GM12878 (cell line): ENCODE measurements at regions not wholly inside any gene's neighbourhood (a gene's known extent, or its start where the extent isn't known, plus 50 kb on each side); places are given as distances from the start of the nearest gene placed in this dataset.

ENCODE experiments used
- BMI1 ChIP-seq: fragments of 450-650 bp; IDR thresholded peaks from 2 replicates; pipeline ENCODE4 v1.6.1; 2016; ENCODE audit warnings: mild to moderate bottlenecking, moderate library complexity, borderline replicate concordance
- IKZF1 ChIP-seq: fragments of 450-650 bp; conservative IDR thresholded peaks from 2 replicates; pipeline ENCODE4 v1.6.1; 2017; ENCODE audit warnings: antibody characterized with exemption, mild to moderate bottlenecking
- JUND ChIP-seq: IDR thresholded peaks from 2 replicates; pipeline ENCODE4 v1.6.1; 2012; ENCODE audit warnings: low read depth, mild to moderate bottlenecking, low read length, improper control_type of control experiment, moderate library complexity
- MAX ChIP-seq: IDR thresholded peaks from 2 replicates; pipeline ENCODE4 v1.6.1; 2012; ENCODE audit warnings: low read depth, low read length, improper control_type of control experiment
- NFYB ChIP-seq: IDR thresholded peaks from 2 replicates; pipeline ENCODE4 v1.6.1; 2011; ENCODE audit warnings: low read depth, mild to moderate bottlenecking, low read length, improper control_type of control experiment, moderate library complexity; ENCODE audit not compliant: insufficient read depth
- NR2F1 ChIP-seq: fragments of 450-650 bp; conservative IDR thresholded peaks from 2 replicates; pipeline ENCODE4 v1.6.1; 2017; ENCODE audit warnings: mild to moderate bottlenecking
- PML ChIP-seq: IDR thresholded peaks from 2 replicates; pipeline ENCODE4 v1.6.1; 2012; ENCODE audit warnings: low read length, inconsistent platforms
- ZBTB40 ChIP-seq: fragments of 450-650 bp; IDR thresholded peaks from 2 replicates; pipeline ENCODE4 v1.6.1; 2016; ENCODE audit warnings: mild to moderate bottlenecking, moderate library complexity, borderline replicate concordance
- TF ChIP-seq, protein P1 (sequence below), 3 experiments: IDR thresholded peaks in 2 of 3; conservative IDR thresholded peaks in 1 of 3; 2 replicates each; pipeline ENCODE4 v1.5.1; 2011; ENCODE audit warnings: low read depth in 3 of 3, low read length in 3 of 3, mild to moderate bottlenecking in 3 of 3, control low read depth in 2 of 3, moderate library complexity in 2 of 3, inconsistent platforms in 1 of 3, mixed read lengths in 1 of 3; ENCODE audit not compliant: control insufficient read depth in 2 of 3, insufficient read depth in 1 of 3; ENCODE audit errors: extremely low read depth in 1 of 3

DNA sequence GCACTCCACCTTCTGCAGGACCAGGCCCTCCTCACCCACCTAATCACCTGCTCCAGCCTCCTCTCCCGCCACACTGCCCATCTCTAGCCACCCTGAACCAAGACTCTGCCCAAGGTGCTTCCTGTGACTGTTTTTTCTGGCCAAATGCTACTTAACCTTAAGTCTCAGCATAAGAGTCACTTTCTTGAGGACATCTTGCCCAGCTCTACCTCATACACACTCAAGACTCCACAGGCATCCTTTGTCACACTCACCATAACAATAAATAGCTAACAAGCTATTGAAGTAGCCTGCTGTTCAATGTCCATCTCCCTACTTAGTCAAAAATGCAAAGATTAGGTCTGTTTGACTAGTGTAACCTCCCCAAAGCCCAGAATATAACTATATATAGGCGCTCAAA lies 455.4 kb upstream of the NFE2L3 start:
- no peak for TF ChIP-seq BMI1
- TF ChIP-seq ZBTB40: no peak
- TF ChIP-seq IKZF1: no peak
- TF ChIP-seq, protein P1, sequence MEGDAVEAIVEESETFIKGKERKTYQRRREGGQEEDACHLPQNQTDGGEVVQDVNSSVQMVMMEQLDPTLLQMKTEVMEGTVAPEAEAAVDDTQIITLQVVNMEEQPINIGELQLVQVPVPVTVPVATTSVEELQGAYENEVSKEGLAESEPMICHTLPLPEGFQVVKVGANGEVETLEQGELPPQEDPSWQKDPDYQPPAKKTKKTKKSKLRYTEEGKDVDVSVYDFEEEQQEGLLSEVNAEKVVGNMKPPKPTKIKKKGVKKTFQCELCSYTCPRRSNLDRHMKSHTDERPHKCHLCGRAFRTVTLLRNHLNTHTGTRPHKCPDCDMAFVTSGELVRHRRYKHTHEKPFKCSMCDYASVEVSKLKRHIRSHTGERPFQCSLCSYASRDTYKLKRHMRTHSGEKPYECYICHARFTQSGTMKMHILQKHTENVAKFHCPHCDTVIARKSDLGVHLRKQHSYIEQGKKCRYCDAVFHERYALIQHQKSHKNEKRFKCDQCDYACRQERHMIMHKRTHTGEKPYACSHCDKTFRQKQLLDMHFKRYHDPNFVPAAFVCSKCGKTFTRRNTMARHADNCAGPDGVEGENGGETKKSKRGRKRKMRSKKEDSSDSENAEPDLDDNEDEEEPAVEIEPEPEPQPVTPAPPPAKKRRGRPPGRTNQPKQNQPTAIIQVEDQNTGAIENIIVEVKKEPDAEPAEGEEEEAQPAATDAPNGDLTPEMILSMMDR (IDR thresholded peaks at IDR 0.05 in 2 of 3, conservative IDR thresholded peaks at IDR 0.05 in 1 of 3; ENCODE audit: control insufficient read depth in 2 of 3, extremely low read depth in 1 of 3, insufficient read depth in 1 of 3, low read depth in 3 of 3, low read length in 3 of 3): no peak
- TF ChIP-seq NR2F1: no peak
- TF ChIP-seq NFYB: no peak
- TF ChIP-seq JUND: no peak
- TF ChIP-seq MAX: no peak
- no peak for TF ChIP-seq PML
